ENCODE measurements at regions not wholly inside any gene's neighbourhood (a gene's known extent, or its start where the extent isn't known, plus 50 kb on each side); places are given as distances from the start of the nearest gene placed in this dataset.

DNA sequence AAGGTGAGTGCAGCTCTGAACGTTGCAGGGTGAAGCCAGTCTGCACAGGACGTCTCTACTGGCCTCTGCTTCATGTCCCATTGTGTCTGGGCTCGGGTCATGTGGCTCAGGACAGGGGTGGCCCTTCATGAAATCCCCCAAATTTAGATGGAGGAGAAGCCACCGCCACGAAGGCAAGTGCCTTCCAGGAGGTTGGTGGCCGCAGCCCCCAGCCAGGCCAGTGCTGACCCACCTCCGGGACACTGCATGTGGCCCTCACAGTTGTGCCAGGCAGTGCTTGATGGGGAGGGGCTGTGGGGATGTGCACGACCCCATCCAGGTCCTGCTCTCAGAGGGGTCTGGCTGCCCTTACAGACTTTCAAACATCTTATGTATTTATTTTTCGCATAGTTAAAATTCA lies 1311.1 kb downstream of the BRD1 start:
- intact Hi-C loops (cut with DNase I), result no loop called here
- H3K27ac ChIP-seq, result no peak overlapping the region
- 78 to 86% (median 79%) methylated on average over 2 to 9 of the region's 9 CpGs for WGBS, 4 donors
- H3K4me1 ChIP-seq, result no peaks in the 10 kb centered on the region
- no peaks in the 10 kb centered on the region for H3K36me3 ChIP-seq
- ATAC-seq, result no peak
- H3K9me3 ChIP-seq, result no peaks in the 10 kb centered on the region
- no peak for TF ChIP-seq POLR2A (IDR thresholded peaks at IDR 0.05)
- no peak for TF ChIP-seq CTCF (IDR thresholded peaks at IDR 0.05)
- no peak for DNase-seq
- no peak overlapping the region for H3K4me3 ChIP-seq
- peaks cover 0 to 6% (median 0%) of the 10 kb centered on the region in 9 donors for H3K27me3 ChIP-seq

GRCh38 chr22:48515571-48516200 lies 1312.0 kb downstream of the BRD1 start:
- no peaks in the 10 kb centered on the region for H3K36me3 ChIP-seq
- no peaks in the 10 kb centered on the region for H3K4me1 ChIP-seq
- no peak overlapping the region for H3K27ac ChIP-seq
- no peak for DNase-seq
- ATAC-seq, result no peak
- no peak for TF ChIP-seq POLR2A (IDR thresholded peaks at IDR 0.05)
- no peak for TF ChIP-seq CTCF (IDR thresholded peaks at IDR 0.05)
- no peak overlapping the region for H3K4me3 ChIP-seq
- no peaks in the 10 kb centered on the region for H3K9me3 ChIP-seq
- intact Hi-C loops (cut with DNase I), result no loop called here
- 82 to 97% (median 87%) methylated on average over 24 of the region's 24 CpGs for WGBS, 4 donors
- H3K27me3 ChIP-seq, result peaks cover 0 to 4% (median 0%) of the 10 kb centered on the region in 9 donors

GRCh38 chr22:48513929-48514328 lies 1313.7 kb downstream of the BRD1 start:
- Histone ChIP-seq H3K4me1 (no peaks in the 10 kb centered on the region), H3K36me3 (no peaks in the 10 kb centered on the region), H3K27me3 (peaks cover 0 to 4% (median 0%) of the 10 kb centered on the region in 9 donors), H3K4me3 (no peak overlapping the region), H3K9me3 (no peaks in the 10 kb centered on the region), H3K27ac (no peak overlapping the region)
- WGBS, 4 donors, result 68 to 78% (median 70%) methylated on average over 10 of the region's 10 CpGs
- intact Hi-C loops (cut with DNase I), result no loop called here
- no peak for DNase-seq
- TF ChIP-seq CTCF (IDR thresholded peaks at IDR 0.05) (no peak), POLR2A (IDR thresholded peaks at IDR 0.05) (no peak)
- ATAC-seq, result no peak

DNA sequence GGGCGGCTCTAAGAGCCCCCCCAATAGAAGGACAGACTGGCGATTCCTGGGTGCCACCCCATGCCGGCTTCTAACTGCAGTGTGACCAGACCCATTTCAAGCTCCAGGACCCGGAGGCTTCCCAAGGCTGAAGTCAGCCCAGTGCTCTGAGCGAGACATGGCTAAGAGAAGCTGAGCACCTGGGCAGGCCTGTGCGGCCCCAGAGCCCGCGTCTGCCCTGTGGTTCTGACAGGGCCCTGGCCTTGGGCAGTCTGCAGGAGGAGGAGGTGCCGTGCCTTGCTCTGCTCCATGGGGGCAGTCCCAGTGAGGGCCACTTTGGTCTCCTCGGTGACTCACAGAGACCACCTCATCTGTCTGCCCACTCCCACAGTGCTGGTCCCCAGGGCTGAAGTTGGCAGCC lies 1314.2 kb downstream of the BRD1 start:
- whole genome bisulfite sequencing, 4 donors, result 75 to 89% (median 85%) methylated on average over 2 to 10 of the region's 10 CpGs
- DNase-seq (no peak), ATAC-seq (no peak)
- no peak overlapping the region for H3K27ac ChIP-seq
- H3K36me3 ChIP-seq, result no peaks in the 10 kb centered on the region
- no peak overlapping the region for H3K4me3 ChIP-seq
- intact Hi-C loops (cut with DNase I), result no loop called here
- H3K9me3 ChIP-seq, result no peaks in the 10 kb centered on the region
- H3K27me3 ChIP-seq, result peaks cover 0 to 4% (median 0%) of the 10 kb centered on the region in 9 donors
- no peaks in the 10 kb centered on the region for H3K4me1 ChIP-seq
- TF ChIP-seq CTCF (IDR thresholded peaks at IDR 0.05) (no peak), POLR2A (IDR thresholded peaks at IDR 0.05) (no peak)

Data from heart left ventricle (tissue), 16 donors.